GM18519 (cell line): ENCODE measurements at regions not wholly inside any gene's neighbourhood (a gene's known extent, or its start where the extent isn't known, plus 50 kb on each side); places are given as distances from the start of the nearest gene placed in this dataset.

Experiments used
- ATAC-seq: cut with Tn5 transposase; IDR thresholded peaks from one replicate; pipeline ENCODE4 v1.9.1; 2021; ENCODE audit warnings: mild to moderate bottlenecking, moderate library complexity; ENCODE audit not compliant: unreplicated experiment, low FRiP score

GRCh38 chr15:55031727-55032126, 165.0 kb downstream of the RSL24D1 start:
- no peak for ATAC-seq

DNA sequence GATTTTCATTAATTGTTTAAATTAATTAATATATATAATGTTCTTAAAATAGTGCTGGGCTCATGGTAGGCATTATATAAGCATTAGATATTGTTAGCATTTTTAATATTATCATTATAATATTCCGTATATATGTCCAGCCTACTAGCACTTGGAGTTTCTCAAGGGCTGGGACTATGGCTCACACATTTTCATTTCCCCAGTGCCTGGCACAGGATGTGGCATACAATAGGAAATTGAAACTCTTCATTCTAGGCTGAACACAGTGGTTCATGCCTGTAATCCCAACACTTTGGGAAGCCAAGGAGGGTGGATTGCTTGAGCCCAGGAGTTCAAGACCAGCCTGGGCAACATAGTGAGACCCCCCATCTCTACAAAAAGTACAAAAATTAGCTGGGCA, 170.4 kb downstream of the RSL24D1 start:
- no peak for ATAC-seq

GRCh38 chr15:55017635-55018034, 179.1 kb downstream of the RSL24D1 start:
- ATAC-seq = no peak

DNA sequence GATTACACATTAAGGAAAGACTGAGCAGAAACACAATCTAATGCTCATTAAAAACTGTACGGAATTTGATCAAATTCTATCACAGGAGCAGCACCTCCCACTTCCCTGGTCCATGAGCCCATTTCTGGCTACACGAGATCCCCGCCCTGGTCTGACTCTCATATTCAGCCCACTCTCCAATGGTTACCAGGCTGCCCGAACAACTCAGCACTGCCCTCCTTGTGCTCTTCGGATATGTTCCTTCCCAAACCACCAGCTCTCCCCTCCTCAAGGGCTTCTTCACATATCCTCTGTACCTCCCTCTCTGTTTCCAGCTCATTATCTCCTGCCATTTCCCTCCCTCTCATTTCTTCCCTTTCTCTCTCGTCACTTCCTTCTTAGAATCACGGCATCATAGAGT, 180.5 kb downstream of the RSL24D1 start:
- no peak for ATAC-seq

DNA sequence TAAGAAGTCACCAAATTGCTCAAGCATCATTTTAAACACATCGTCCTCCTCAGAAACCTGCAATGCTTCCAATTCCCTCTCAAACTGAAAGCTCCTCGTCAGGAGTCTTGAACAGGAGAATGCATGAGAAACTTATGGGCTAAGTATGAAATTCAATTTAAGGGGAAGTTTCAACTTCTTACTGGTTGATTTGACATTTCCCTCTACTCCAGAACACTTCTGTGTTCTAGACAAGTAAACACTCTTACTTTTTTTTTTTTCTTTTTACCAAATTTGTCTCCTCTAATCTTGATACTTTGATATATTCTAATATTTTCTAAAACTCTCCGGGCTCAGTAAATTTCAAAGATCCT, 181.7 kb downstream of the RSL24D1 start:
- ATAC-seq = no peak

DNA sequence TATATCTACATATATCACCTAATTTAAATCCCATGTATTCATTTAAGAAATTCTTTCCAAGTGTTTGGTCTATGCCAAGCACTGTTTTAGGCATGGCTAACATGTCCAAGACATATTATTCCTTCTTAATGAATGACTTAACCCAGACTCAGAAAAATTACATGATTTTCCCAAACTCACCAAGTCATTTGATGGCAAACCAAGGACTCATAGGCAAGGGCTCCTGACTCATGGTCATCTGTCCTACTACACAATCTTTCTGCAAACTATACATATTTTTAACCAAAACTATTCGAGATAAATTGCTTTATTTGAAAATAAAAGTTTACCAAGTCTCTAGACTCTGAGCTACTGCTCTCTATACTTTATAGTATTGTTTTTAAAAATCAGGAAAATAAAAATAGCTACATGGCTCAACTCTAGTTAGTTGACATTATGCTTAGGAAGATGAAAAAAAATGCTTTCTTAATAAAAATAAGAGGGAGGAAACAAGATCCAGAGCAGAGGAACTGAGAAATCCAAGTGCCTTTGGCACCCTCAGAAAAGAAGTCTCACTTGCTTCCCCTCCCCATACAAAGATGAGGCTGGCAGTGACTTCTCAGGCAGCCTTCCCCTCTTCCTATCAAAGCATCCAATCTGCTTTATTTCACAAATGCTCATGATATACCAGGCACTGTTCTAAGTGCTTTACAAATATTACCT, 182.2 kb downstream of the RSL24D1 start:
- no peak for ATAC-seq

DNA sequence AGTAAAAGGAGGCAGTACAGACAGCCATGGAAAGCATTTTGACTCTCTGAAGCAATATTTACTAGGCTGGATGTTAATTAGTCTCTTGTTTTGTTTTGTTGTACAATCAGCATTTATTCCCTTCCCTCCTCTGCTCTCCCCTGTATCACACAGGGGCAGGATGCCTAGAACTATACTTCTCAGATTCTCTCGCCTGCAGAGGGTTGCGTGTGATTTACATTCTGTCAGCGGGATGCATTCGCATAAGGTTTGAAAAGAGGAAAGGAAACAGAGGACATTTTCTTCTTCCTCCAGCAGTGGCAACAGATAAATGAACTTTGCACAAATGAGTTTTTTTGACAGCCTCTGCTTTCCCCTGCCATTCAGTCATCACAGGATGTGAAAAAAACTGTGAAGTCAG, 188.3 kb downstream of the RSL24D1 start:
- ATAC-seq = no peak

DNA sequence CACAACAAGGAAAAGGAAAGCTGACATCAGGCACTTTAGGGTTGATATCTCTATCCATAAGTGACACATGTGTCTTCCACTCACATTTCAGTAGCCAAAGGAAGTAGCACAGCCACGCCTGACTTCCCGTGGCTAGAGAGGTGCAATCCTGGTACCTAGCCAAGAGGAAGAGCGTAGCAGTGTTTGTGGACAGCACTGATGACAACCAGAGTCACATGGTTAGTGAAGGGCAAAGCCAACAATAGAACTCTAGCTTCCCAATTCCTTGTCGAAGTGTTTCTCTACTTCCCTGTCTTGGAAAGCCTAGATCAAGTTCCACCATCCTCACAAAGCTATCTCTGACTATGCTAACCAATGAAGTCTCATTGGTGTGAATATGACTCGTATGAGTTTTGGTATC, 189.2 kb downstream of the RSL24D1 start:
- no peak for ATAC-seq

DNA sequence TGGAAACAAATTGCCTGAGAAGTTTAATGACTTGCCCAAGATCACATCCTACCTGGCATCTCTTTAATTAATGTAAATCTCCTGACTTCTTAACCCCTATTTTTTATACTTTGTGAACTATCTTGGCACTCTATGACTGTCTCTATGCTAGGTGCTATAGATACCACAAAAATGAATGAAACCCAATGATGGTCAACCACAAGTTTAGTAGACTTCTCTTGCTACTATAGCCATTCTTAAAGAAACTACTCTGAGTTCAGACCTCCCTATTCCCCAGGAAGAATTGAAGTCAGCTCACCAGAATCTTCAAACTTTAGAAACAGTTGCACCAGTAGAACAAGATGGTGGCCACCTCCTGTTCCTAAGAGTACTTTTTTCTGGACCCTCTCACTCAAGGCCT, 191.1 kb downstream of the RSL24D1 start:
- ATAC-seq = no peak

- no peak for ATAC-seq
Observed at GRCh38 chr15:55003965-55004873, 192.5 kb downstream of the RSL24D1 start.

DNA sequence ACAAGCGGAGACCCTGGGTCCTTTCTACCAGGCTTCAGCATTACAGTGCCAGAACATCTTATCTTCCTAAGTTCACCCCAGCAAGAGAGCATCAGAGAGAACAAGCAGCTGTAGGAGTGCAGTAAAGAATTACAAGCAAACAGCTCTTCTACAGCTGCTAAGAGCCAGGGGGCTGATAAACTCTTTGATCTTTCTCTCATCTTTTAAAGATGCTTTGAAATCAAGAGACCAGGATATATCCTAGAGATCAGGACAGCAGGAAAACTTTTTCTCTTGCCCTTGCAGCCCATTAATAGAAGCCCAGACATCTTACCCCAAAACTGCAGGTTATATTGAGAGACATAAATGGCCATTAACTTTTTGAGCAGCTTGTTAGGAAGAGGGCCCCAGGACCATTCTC, 198.1 kb downstream of the RSL24D1 start:
- no peak for ATAC-seq

GRCh38 chr15:54990793-54991192, 205.9 kb downstream of the RSL24D1 start:
- no peak for ATAC-seq

- ATAC-seq = no peak
Observed at GRCh38 chr15:54987881-54988280, 208.9 kb downstream of the RSL24D1 start.

- ATAC-seq = no peak
Observed at GRCh38 chr15:54979964-54980363, 216.8 kb downstream of the RSL24D1 start.

GRCh38 chr15:54962637-54963036, 234.1 kb downstream of the RSL24D1 start:
- ATAC-seq = no peak

DNA sequence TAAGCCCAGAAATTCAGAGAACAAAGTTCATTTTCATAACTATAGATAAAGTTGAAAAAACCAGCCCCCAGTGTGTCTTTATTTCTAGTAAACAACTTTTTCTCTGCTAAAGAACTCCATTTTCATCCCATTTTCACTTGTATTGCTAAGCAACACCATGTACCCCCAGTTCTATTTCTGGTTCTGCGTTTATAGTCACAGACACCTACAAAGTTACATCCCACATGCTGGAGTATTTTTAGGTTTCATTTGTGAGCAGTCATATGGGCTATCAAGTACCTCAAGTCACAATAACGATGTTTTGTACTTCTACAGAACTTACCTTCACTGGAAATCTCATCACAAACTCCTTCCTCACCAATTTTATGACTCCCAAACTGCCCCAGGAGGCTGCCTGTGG, 236.5 kb downstream of the RSL24D1 start:
- no peak for ATAC-seq

DNA sequence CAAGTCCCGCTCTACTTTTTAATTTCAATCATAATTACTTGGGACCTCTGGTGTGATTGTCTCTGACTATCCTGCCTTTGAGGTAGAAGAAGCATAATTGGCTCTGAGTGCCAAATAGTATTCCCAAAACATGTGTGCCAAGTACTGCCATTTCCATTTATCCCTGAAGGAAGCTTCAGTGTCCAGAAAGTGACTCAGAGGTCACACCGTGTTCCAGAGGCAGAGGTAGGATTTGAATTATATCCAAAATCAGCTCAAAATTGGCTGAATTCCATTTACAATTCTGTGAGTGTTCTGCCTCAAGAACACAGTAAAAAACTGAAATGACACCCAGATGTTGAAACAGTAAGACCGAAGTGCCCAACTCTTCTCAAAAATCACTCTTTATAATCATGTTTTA, 255.3 kb downstream of the RSL24D1 start:
- no peak for ATAC-seq

DNA sequence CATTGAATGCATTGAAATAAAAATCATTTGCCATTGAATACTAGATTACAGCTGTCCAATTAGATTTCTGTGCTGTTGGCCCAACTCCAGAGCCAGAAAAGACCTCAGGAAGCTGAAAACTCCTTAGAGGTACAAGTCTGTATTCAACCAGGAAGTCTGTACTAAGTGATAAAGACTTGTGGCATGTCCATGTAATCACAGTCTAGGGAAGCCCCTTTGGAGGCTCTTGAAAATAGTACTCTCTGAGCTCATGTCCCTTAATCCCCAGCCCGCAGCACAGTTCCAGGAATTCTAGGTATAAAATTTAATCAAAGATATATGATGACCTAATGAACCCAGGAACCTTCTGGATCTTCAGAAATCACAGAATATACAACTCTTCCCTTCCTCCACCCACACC, 279.4 kb downstream of the RSL24D1 start:
- ATAC-seq = no peak

DNA sequence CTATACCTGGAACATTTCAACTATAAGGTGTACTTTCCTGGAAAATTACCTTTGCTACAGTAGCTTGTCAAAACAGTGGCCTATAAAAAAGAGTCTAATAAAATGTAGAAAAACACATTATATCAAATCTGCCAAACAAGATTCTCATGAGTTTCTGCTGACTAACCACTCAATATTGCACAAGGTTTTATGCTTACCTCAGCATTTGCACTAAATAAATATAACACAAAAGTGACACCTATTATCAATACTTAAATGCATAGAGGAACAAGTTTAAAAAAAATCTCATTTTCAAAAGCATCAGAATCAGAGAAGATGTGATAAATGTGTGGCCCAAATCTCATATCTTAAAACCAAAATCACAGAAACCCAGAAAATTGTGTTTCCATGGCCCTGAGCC, 281.4 kb downstream of the RSL24D1 start:
- no peak for ATAC-seq

DNA sequence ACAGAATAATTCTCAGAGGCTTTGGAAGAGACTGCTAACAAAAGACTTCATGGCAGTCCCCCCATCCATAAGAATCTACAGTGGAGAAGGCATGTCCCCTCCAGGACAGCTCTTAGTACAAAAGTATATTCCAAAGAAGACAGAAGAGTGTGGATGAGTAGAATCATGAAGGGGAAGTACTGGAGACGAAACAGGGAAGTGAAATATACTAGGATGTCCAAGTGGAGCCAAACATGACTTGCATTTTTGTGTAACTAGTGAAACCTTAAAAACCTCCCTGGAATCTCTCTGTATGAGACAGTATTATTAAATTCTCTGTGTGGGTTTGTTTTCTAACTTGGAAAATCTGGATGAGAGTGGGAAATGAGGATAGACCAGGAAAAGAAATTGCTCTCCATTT, 312.4 kb downstream of the RSL24D1 start:
- no peak for ATAC-seq

DNA sequence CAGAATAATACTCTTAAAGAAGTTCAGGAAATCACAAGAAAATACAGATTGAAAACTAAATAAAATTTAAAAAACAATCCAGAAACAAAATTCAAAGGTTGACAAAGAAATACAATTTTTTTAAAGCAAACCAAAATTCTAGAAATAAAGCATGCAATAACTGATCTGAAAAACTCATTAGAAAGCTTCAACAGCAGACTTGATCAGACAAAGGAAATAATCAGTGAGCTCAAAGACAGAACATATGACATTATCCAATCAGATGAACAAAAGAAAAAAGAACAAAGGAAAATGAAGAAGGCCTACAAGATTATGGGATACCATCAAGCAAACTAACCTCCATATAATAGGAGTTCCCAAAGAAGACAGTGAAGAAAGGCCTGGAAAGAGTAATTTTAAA, 336.8 kb downstream of the RSL24D1 start:
- ATAC-seq = no peak

- ATAC-seq = no peak
Observed at GRCh38 chr15:54854667-54855066, 342.1 kb downstream of the RSL24D1 start.
